Activated CD4-positive, alpha-beta T cell treated with anti-CD3 and anti-CD28 coated beads, Interleukin-2, amount 10 ng/mL, durations not matched to agents 7 days and 5 days (primary cell): ENCODE measurements at regions not wholly inside any gene's neighbourhood (a gene's known extent, or its start where the extent isn't known, plus 50 kb on each side); places are given as distances from the start of the nearest gene placed in this dataset.
"Not testable (repeated sequence)": the region's sequence is repeated elsewhere in the genome, so short reads cannot be mapped to it uniquely, and the experiment has no call there.

Experiments
- CTCF ChIA-PET: fragments of 350-600 bp; sonication (Branson Sonifier 250); formaldehyde crosslinking; loops from one replicate; lab custom pipeline; 2021; ENCODE audit warnings: antibody characterized with exemption; lab: Charles Lee
- POLR2A ChIA-PET: fragments of 350-600 bp; sonication (Branson Sonifier 250); formaldehyde crosslinking; loops from one replicate; lab custom pipeline; 2021; ENCODE audit warnings: antibody characterized with exemption; lab: Charles Lee
- DNase-seq: peaks from one replicate; pipeline ENCODE4 v3.0.0-alpha.2; 2020
- H3K27ac Mint-ChIP-seq: one replicate; pipeline ENCODE4 v1.8.0; 2021; ENCODE audit warnings: mild to moderate bottlenecking, moderate library complexity, mixed read lengths
- H3K27me3 Mint-ChIP-seq: one replicate; pipeline ENCODE4 v1.8.0; 2021; ENCODE audit warnings: mixed read lengths
- H3K36me3 Mint-ChIP-seq: one replicate; pipeline ENCODE4 v1.8.0; 2021; ENCODE audit warnings: low read depth, mixed read lengths
- H3K4me1 Mint-ChIP-seq: one replicate; pipeline ENCODE4 v1.8.0; 2021; ENCODE audit warnings: mixed read lengths
- H3K4me3 Mint-ChIP-seq: one replicate; pipeline ENCODE4 v1.8.0; 2021; ENCODE audit warnings: mild to moderate bottlenecking, moderate library complexity, mixed read lengths
- H3K9me3 Mint-ChIP-seq: one replicate; pipeline ENCODE4 v1.8.0; 2021; ENCODE audit warnings: mixed read lengths

GRCh38 chr13:44866411-44866911 lies 122.8 kb downstream of the NUFIP1 start:
- H3K27me3 Mint-ChIP-seq: peaks cover 6% of the 10 kb centered on the region
- no peaks in the 10 kb centered on the region for H3K36me3 Mint-ChIP-seq
- no peak overlapping the region for H3K4me3 Mint-ChIP-seq
- POLR2A ChIA-PET: no interaction called here
- CTCF ChIA-PET: no interaction called here
- no peak overlapping the region for H3K27ac Mint-ChIP-seq
- H3K9me3 Mint-ChIP-seq: no peaks in the 10 kb centered on the region
- no peaks in the 10 kb centered on the region for H3K4me1 Mint-ChIP-seq
- no peak for DNase-seq

- Mint-ChIP-seq H3K9me3 (no peaks in the 10 kb centered on the region), H3K4me3 (no peak overlapping the region), H3K4me1 (no peaks in the 10 kb centered on the region), H3K27ac (no peak overlapping the region), H3K36me3 (no peaks in the 10 kb centered on the region), H3K27me3 (peaks cover 3% of the 10 kb centered on the region)
- POLR2A ChIA-PET: no interaction called here
- CTCF ChIA-PET: no interaction called here
- no peak for DNase-seq
These were observed 123.4 kb downstream of the NUFIP1 start for GRCh38 chr13:44865722-44866410.

- H3K36me3 Mint-ChIP-seq, H3K4me3 Mint-ChIP-seq, CTCF ChIA-PET, H3K4me1 Mint-ChIP-seq, DNase-seq, POLR2A ChIA-PET, H3K27ac Mint-ChIP-seq, H3K9me3 Mint-ChIP-seq: not testable (repeated sequence)
- peaks cover 13% of the 10 kb centered on the region for H3K27me3 Mint-ChIP-seq
These were observed 125.6 kb downstream of the NUFIP1 start for GRCh38 chr13:44863641-44864040.

- Mint-ChIP-seq H3K9me3 (no peaks in the 10 kb centered on the region), H3K27ac (no peak overlapping the region), H3K27me3 (peaks cover 15% of the 10 kb centered on the region), H3K4me3 (no peak overlapping the region), H3K36me3 (no peaks in the 10 kb centered on the region), H3K4me1 (no peaks in the 10 kb centered on the region)
- ChIA-PET POLR2A (no interaction called here), CTCF (no interaction called here)
- no peak for DNase-seq
These were observed 128.8 kb downstream of the NUFIP1 start for GRCh38 chr13:44860454-44860853.

GRCh38 chr13:44857736-44858135 lies 131.5 kb downstream of the NUFIP1 start:
- DNase-seq: no peak
- Mint-ChIP-seq H3K27me3 (peaks cover 17% of the 10 kb centered on the region), H3K36me3 (no peaks in the 10 kb centered on the region), H3K4me1 (no peaks in the 10 kb centered on the region), H3K4me3 (no peak overlapping the region), H3K27ac (no peak overlapping the region), H3K9me3 (no peaks in the 10 kb centered on the region)
- ChIA-PET CTCF (no interaction called here), POLR2A (no interaction called here)

GRCh38 chr13:44857061-44857460 lies 132.2 kb downstream of the NUFIP1 start:
- Mint-ChIP-seq H3K4me1 (no peaks in the 10 kb centered on the region), H3K4me3 (no peak overlapping the region), H3K9me3 (no peaks in the 10 kb centered on the region), H3K36me3 (no peaks in the 10 kb centered on the region), H3K27ac (no peak overlapping the region), H3K27me3 (peaks cover 17% of the 10 kb centered on the region)
- ChIA-PET CTCF (no interaction called here), POLR2A (no interaction called here)
- DNase-seq: no peak

- no peak overlapping the region for H3K4me3 Mint-ChIP-seq
- no peaks in the 10 kb centered on the region for H3K36me3 Mint-ChIP-seq
- CTCF ChIA-PET: no interaction called here
- no peaks in the 10 kb centered on the region for H3K9me3 Mint-ChIP-seq
- no peak overlapping the region for H3K27ac Mint-ChIP-seq
- no peak for DNase-seq
- H3K27me3 Mint-ChIP-seq: peaks cover 17% of the 10 kb centered on the region
- H3K4me1 Mint-ChIP-seq: no peaks in the 10 kb centered on the region
- POLR2A ChIA-PET: no interaction called here
These were observed 133.4 kb downstream of the NUFIP1 start for GRCh38 chr13:44855860-44856259.

- H3K4me3 Mint-ChIP-seq: no peak overlapping the region
- no peaks in the 10 kb centered on the region for H3K9me3 Mint-ChIP-seq
- CTCF ChIA-PET: no interaction called here
- DNase-seq: no peak
- no peaks in the 10 kb centered on the region for H3K4me1 Mint-ChIP-seq
- POLR2A ChIA-PET: no interaction called here
- H3K27ac Mint-ChIP-seq: no peak overlapping the region
- H3K27me3 Mint-ChIP-seq: peaks cover 11% of the 10 kb centered on the region
- no peaks in the 10 kb centered on the region for H3K36me3 Mint-ChIP-seq
These were observed 134.8 kb downstream of the NUFIP1 start for GRCh38 chr13:44854313-44855060.

- POLR2A ChIA-PET: no interaction called here
- no peak for DNase-seq
- H3K36me3 Mint-ChIP-seq: no peaks in the 10 kb centered on the region
- no peak overlapping the region for H3K4me3 Mint-ChIP-seq
- H3K27me3 Mint-ChIP-seq: peaks cover 7% of the 10 kb centered on the region
- CTCF ChIA-PET: no interaction called here
- H3K9me3 Mint-ChIP-seq: no peaks in the 10 kb centered on the region
- no peak overlapping the region for H3K27ac Mint-ChIP-seq
- no peaks in the 10 kb centered on the region for H3K4me1 Mint-ChIP-seq
These were observed 135.6 kb downstream of the NUFIP1 start for GRCh38 chr13:44853641-44854040.

GRCh38 chr13:44848920-44849676 lies 140.2 kb downstream of the NUFIP1 start:
- Mint-ChIP-seq H3K27me3 (peaks cover 11% of the 10 kb centered on the region), H3K27ac (no peak overlapping the region), H3K9me3 (no peaks in the 10 kb centered on the region), H3K4me3 (no peak overlapping the region), H3K4me1 (no peaks in the 10 kb centered on the region), H3K36me3 (no peaks in the 10 kb centered on the region)
- ChIA-PET POLR2A (no interaction called here), CTCF (no interaction called here)
- no peak for DNase-seq

- H3K27me3 Mint-ChIP-seq, POLR2A ChIA-PET, H3K4me3 Mint-ChIP-seq, H3K27ac Mint-ChIP-seq, H3K36me3 Mint-ChIP-seq, H3K9me3 Mint-ChIP-seq, DNase-seq, H3K4me1 Mint-ChIP-seq: not testable (repeated sequence)
- CTCF ChIA-PET: interaction anchor here (1.0 kb wide), 1 partner anchor 8 kb away, joined by 3 read pairs; no protein-coding TSS in a partner anchor
These were observed 143.8 kb downstream of the NUFIP1 start for GRCh38 chr13:44845281-44846058.

- no peak overlapping the region for H3K27ac Mint-ChIP-seq
- no peak for DNase-seq
- no peaks in the 10 kb centered on the region for H3K36me3 Mint-ChIP-seq
- ChIA-PET CTCF (interaction anchor here (0.7 kb wide), 1 partner anchor 1081 kb away, joined by 3 read pairs; no protein-coding TSS in a partner anchor), POLR2A (no interaction called here)
- H3K27me3 Mint-ChIP-seq: peaks cover 11% of the 10 kb centered on the region
- H3K4me1 Mint-ChIP-seq: no peaks in the 10 kb centered on the region
- no peak overlapping the region for H3K4me3 Mint-ChIP-seq
- no peaks in the 10 kb centered on the region for H3K9me3 Mint-ChIP-seq
These were observed 144.5 kb downstream of the NUFIP1 start for GRCh38 chr13:44844786-44845185.
